ENCODE measurements at regions not wholly inside any gene's neighbourhood (a gene's known extent, or its start where the extent isn't known, plus 50 kb on each side); places are given as distances from the start of the nearest gene placed in this dataset.

DNA sequence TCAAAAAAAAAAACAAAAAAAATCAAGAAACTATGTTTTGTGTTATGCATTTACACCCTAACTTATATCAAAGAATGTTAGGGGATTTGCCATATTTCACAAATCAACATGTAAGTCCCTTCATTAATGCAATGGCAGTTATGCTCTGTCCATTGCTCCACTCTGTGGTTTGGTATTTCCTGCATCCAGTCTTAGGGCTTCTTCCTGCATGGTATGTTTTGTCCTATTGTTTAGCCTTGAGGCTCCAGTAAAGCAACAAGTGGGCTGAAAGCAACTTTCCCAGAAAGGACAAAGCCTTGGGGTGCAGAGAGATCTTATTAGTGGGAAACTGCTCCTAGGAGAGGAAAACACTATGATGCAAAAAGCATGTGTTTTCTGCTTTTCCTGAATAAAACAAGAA is 474.1 kb downstream of the IRS1 start:
- DNase-seq (ENCODE audit: low read depth in 1 of 2, low spot score in 1 of 2) (no peak), FAIRE-seq (no peak), ATAC-seq (no peak)
- no peak overlapping the region for H3K4me3 ChIP-seq
- no peak overlapping the region for H3K27ac ChIP-seq
- no peaks in the 10 kb centered on the region for H3K4me1 ChIP-seq
- TF ChIP-seq, protein P1, sequence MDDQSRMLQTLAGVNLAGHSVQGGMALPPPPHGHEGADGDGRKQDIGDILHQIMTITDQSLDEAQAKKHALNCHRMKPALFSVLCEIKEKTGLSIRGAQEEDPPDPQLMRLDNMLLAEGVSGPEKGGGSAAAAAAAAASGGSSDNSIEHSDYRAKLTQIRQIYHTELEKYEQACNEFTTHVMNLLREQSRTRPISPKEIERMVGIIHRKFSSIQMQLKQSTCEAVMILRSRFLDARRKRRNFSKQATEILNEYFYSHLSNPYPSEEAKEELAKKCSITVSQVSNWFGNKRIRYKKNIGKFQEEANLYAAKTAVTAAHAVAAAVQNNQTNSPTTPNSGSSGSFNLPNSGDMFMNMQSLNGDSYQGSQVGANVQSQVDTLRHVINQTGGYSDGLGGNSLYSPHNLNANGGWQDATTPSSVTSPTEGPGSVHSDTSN (IDR thresholded peaks at IDR 0.05): no peak
- TF ChIP-seq NR3C1 (IDR thresholded peaks at IDR 0.05) (no peak), ZC3H11A (IDR thresholded peaks at IDR 0.05) (no peak), RCOR1 (IDR thresholded peaks at IDR 0.05; ENCODE audit: low read depth, low read length) (no peak)
- TF ChIP-seq, protein P2, sequence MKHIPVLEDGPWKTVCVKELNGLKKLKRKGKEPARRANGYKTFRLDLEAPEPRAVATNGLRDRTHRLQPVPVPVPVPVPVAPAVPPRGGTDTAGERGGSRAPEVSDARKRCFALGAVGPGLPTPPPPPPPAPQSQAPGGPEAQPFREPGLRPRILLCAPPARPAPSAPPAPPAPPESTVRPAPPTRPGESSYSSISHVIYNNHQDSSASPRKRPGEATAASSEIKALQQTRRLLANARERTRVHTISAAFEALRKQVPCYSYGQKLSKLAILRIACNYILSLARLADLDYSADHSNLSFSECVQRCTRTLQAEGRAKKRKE (CRISPR knock-in tag; IDR thresholded peaks at IDR 0.05; ENCODE audit: low read depth): no peak
- no peak overlapping the region for H3K4me2 ChIP-seq
- CTCF ChIA-PET: no interaction called here
- no peaks in the 10 kb centered on the region for H3K9me3 ChIP-seq
- POLR2A ChIA-PET: no interaction called here

DNA sequence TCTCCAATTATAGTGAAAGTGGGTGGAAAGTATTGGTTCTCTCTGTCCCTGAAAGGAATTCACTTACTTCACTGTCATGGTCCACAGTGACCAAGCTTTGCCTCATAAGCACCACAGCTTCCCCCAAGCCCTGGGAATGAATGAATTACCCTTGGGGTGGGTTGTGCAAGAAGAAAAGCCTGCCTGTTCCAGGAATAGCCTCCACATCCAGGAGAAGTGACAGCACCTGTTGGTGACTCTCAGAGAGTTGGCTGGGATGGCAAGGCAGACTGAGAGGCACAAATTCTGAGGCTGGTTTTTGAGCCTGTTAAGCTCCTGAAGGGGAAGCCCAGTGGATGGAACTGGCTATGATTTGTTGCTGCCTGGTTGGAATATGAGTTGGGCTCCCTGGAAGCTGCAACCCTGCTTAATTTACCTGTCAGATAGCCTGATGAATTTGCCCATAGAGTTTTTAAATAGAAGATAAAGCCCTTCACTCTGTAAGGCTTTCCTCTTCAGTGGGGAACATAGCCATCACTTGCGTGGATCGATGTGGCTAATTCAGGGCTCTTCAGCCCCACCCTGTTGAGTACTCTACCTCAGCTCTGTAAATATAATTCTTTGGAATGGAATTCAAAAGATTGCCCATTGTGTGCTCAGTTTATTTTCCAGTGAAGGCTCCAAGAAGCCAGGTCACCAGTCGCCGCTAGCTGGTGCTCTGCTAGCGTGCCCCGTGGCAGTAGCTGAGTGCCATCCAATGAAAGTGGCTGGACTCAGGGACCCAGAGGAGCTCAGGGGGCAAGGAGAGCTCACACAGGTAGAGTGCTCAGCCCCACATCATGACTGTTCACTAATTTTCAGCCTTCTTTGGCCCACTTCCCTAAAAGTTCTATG is 479.3 kb downstream of the IRS1 start:
- 91% methylated on average over 6 of the region's 6 CpGs for WGBS (ENCODE audit: missing lambda C conversion rate)
- H3K27ac ChIP-seq: no peak overlapping the region
- H3K4me1 ChIP-seq: no peaks in the 10 kb centered on the region
- no peaks in the 10 kb centered on the region for H3K9me3 ChIP-seq
- ChIA-PET CTCF (interaction anchor here (1.3 kb wide), 1 partner anchor 10 kb away, joined by 3 read pairs; no protein-coding TSS in a partner anchor), POLR2A (no interaction called here)
- ATAC-seq (no peak), FAIRE-seq (no peak), DNase-seq (ENCODE audit: low read depth in 1 of 2, low spot score in 1 of 2) (no peak)
- H3K4me3 ChIP-seq: no peak overlapping the region
- no peak overlapping the region for H3K4me2 ChIP-seq
- TF ChIP-seq GATA3 (IDR thresholded peaks at IDR 0.05; ENCODE audit: borderline replicate concordance) (no peak), RNF2 (IDR thresholded peaks at IDR 0.05; ENCODE audit: borderline replicate concordance, low read depth) (no peak), CBX8 (IDR thresholded peaks at IDR 0.05) (no peak), HOXA7 (CRISPR knock-in tag; IDR thresholded peaks at IDR 0.05) (no peak), POLR2A (IDR thresholded peaks at IDR 0.05; ENCODE audit: low read length) (no peak), ZSCAN20 (CRISPR knock-in tag; IDR thresholded peaks at IDR 0.05) (no peak), FOXS1 (CRISPR knock-in tag; IDR thresholded peaks at IDR 0.05) (no peak), EHMT2 (IDR thresholded peaks at IDR 0.05; ENCODE audit: low read depth) (no peak), HEYL (CRISPR knock-in tag; IDR thresholded peaks at IDR 0.05) (no peak), KDM1A (IDR thresholded peaks at IDR 0.05; ENCODE audit: low read depth) (no peak), MAFK (IDR thresholded peaks at IDR 0.05; ENCODE audit: partially characterized antibody) (no peak), RARB (CRISPR knock-in tag; IDR thresholded peaks at IDR 0.05) (no peak), NR3C1 (IDR thresholded peaks at IDR 0.05) (no peak), BHLHE40 (IDR thresholded peaks at IDR 0.05; ENCODE audit: low read depth, low read length) (no peak), TFCP2L1 (CRISPR knock-in tag; IDR thresholded peaks at IDR 0.05) (no peak)
- TF ChIP-seq, protein P3, sequence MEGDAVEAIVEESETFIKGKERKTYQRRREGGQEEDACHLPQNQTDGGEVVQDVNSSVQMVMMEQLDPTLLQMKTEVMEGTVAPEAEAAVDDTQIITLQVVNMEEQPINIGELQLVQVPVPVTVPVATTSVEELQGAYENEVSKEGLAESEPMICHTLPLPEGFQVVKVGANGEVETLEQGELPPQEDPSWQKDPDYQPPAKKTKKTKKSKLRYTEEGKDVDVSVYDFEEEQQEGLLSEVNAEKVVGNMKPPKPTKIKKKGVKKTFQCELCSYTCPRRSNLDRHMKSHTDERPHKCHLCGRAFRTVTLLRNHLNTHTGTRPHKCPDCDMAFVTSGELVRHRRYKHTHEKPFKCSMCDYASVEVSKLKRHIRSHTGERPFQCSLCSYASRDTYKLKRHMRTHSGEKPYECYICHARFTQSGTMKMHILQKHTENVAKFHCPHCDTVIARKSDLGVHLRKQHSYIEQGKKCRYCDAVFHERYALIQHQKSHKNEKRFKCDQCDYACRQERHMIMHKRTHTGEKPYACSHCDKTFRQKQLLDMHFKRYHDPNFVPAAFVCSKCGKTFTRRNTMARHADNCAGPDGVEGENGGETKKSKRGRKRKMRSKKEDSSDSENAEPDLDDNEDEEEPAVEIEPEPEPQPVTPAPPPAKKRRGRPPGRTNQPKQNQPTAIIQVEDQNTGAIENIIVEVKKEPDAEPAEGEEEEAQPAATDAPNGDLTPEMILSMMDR (IDR thresholded peaks at IDR 0.05): no peak
- TF ChIP-seq, protein P4, sequence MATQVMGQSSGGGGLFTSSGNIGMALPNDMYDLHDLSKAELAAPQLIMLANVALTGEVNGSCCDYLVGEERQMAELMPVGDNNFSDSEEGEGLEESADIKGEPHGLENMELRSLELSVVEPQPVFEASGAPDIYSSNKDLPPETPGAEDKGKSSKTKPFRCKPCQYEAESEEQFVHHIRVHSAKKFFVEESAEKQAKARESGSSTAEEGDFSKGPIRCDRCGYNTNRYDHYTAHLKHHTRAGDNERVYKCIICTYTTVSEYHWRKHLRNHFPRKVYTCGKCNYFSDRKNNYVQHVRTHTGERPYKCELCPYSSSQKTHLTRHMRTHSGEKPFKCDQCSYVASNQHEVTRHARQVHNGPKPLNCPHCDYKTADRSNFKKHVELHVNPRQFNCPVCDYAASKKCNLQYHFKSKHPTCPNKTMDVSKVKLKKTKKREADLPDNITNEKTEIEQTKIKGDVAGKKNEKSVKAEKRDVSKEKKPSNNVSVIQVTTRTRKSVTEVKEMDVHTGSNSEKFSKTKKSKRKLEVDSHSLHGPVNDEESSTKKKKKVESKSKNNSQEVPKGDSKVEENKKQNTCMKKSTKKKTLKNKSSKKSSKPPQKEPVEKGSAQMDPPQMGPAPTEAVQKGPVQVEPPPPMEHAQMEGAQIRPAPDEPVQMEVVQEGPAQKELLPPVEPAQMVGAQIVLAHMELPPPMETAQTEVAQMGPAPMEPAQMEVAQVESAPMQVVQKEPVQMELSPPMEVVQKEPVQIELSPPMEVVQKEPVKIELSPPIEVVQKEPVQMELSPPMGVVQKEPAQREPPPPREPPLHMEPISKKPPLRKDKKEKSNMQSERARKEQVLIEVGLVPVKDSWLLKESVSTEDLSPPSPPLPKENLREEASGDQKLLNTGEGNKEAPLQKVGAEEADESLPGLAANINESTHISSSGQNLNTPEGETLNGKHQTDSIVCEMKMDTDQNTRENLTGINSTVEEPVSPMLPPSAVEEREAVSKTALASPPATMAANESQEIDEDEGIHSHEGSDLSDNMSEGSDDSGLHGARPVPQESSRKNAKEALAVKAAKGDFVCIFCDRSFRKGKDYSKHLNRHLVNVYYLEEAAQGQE (IDR thresholded peaks at IDR 0.05): no peak
- TF ChIP-seq, protein P2 (CRISPR knock-in tag; IDR thresholded peaks at IDR 0.05; ENCODE audit: low read depth): no peak

Data from A549 (cell line).